Stimulated activated naive CD8-positive, alpha-beta T cell treated with anti-CD3 and anti-CD28 coated beads, Interleukin-15, Interleukin-2, amounts not matched to agents 100 U/mL and 50 U/mL, for 24 hours (primary cell): ENCODE measurements at regions not wholly inside any gene's neighbourhood (a gene's known extent, or its start where the extent isn't known, plus 50 kb on each side); places are given as distances from the start of the nearest gene placed in this dataset.

Experiments
- ATAC-seq: fragments of 150-1000 bp; cut with Tn5 transposase; one replicate; pipeline ENCODE4 v1.10.0; 2021
- DNase-seq: peaks from one replicate; pipeline ENCODE4 v3.0.0; 2021

GRCh38 chr2:5990086-5990485 lies 297.9 kb downstream of the SOX11 start:
- ATAC-seq (no peak), DNase-seq (no peak)

- DNase-seq: no peak
- ATAC-seq: no peak
Observed at GRCh38 chr2:5991305-5991968, 299.3 kb downstream of the SOX11 start.

- ATAC-seq: no peak
- no peak for DNase-seq
Observed at GRCh38 chr2:5995832-5996231, 303.6 kb downstream of the SOX11 start.

- ATAC-seq (no peak), DNase-seq (no peak)
Observed at GRCh38 chr2:6008186-6008585, 316.0 kb downstream of the SOX11 start.

- DNase-seq: no peak
Observed at GRCh38 chr2:6008726-6009125, 316.5 kb downstream of the SOX11 start.

GRCh38 chr2:6010163-6010562 lies 318.0 kb downstream of the SOX11 start:
- no peak for ATAC-seq
- no peak for DNase-seq

More at GRCh38 chr2:6008726-6009125, 316.5 kb downstream of the SOX11 start:
- ATAC-seq: no peak

GRCh38 chr2:6011921-6012320 lies 319.7 kb downstream of the SOX11 start:
- ATAC-seq: no peak

GRCh38 chr2:6017736-6018286 lies 325.6 kb downstream of the SOX11 start:
- DNase-seq: no peak
- no peak for ATAC-seq

More at GRCh38 chr2:6011921-6012320, 319.7 kb downstream of the SOX11 start:
- no peak for DNase-seq

- DNase-seq (no peak), ATAC-seq (no peak)
Observed at GRCh38 chr2:6024229-6024628, 332.0 kb downstream of the SOX11 start.

GRCh38 chr2:6024784-6025183 lies 332.6 kb downstream of the SOX11 start:
- DNase-seq (no peak), ATAC-seq (no peak)

- ATAC-seq (no peak), DNase-seq (no peak)
Observed at GRCh38 chr2:6025391-6025790, 333.2 kb downstream of the SOX11 start.

GRCh38 chr2:6027066-6027465 lies 334.9 kb downstream of the SOX11 start:
- ATAC-seq: no peak
- no peak for DNase-seq

- DNase-seq (no peak), ATAC-seq (no peak)
Observed at GRCh38 chr2:6031200-6031867, 339.1 kb downstream of the SOX11 start.

GRCh38 chr2:6036211-6036610 lies 344.0 kb downstream of the SOX11 start:
- DNase-seq (no peak), ATAC-seq (no peak)

- no peak for ATAC-seq
- no peak for DNase-seq
Observed at GRCh38 chr2:6043238-6043637, 351.1 kb downstream of the SOX11 start.

GRCh38 chr2:6052649-6053048 lies 360.5 kb downstream of the SOX11 start:
- no peak for DNase-seq

GRCh38 chr2:6053743-6054142 lies 361.6 kb downstream of the SOX11 start:
- DNase-seq (no peak), ATAC-seq (no peak)

More at GRCh38 chr2:6052649-6053048, 360.5 kb downstream of the SOX11 start:
- no peak for ATAC-seq

GRCh38 chr2:6054161-6054671 lies 362.0 kb downstream of the SOX11 start:
- DNase-seq (no peak), ATAC-seq (no peak)

- no peak for ATAC-seq
- DNase-seq: no peak
Observed at GRCh38 chr2:6060992-6061663, 368.9 kb downstream of the SOX11 start.

- DNase-seq (no peak), ATAC-seq (no peak)
Observed at GRCh38 chr2:6064757-6065156, 372.6 kb downstream of the SOX11 start.

- ATAC-seq: no peak
Observed at GRCh38 chr2:6065703-6066102, 373.5 kb downstream of the SOX11 start.

GRCh38 chr2:6067089-6067488 lies 374.9 kb downstream of the SOX11 start:
- DNase-seq: no peak
- ATAC-seq: no peak

More at GRCh38 chr2:6065703-6066102, 373.5 kb downstream of the SOX11 start:
- no peak for DNase-seq

- ATAC-seq (no peak), DNase-seq (no peak)
Observed at GRCh38 chr2:6067806-6068205, 375.6 kb downstream of the SOX11 start.
